GM19351 (cell line): ENCODE measurements at regions not wholly inside any gene's neighbourhood (a gene's known extent, or its start where the extent isn't known, plus 50 kb on each side); places are given as distances from the start of the nearest gene placed in this dataset.
"Not testable (repeated sequence)": the region's sequence is repeated elsewhere in the genome, so short reads cannot be mapped to it uniquely, and the experiment has no call there.

Experiments used
- ATAC-seq: cut with Tn5 transposase; IDR thresholded peaks from one replicate; pipeline ENCODE4 v1.9.1; 2021; ENCODE audit warnings: mild to moderate bottlenecking, moderate library complexity; ENCODE audit not compliant: unreplicated experiment

GRCh38 chr1:95863086-95863485 is 629.1 kb downstream of the RWDD3 start:
- no peak for ATAC-seq

GRCh38 chr1:95865769-95866168 is 631.8 kb downstream of the RWDD3 start:
- ATAC-seq: no peak

GRCh38 chr1:95876276-95876675 is 642.3 kb downstream of the RWDD3 start:
- no peak for ATAC-seq

GRCh38 chr1:95879498-95880050 is 645.6 kb downstream of the RWDD3 start:
- no peak for ATAC-seq

GRCh38 chr1:95888941-95889390 is 655.0 kb downstream of the RWDD3 start:
- no peak for ATAC-seq

- ATAC-seq: no peak
Measured at GRCh38 chr1:95889400-95889799, 655.4 kb downstream of the RWDD3 start.

- ATAC-seq: no peak
Measured at GRCh38 chr1:95893921-95894320, 659.9 kb downstream of the RWDD3 start.

GRCh38 chr1:95903060-95903459 is 669.0 kb downstream of the RWDD3 start:
- ATAC-seq: no peak

GRCh38 chr1:95905818-95906395 is 671.9 kb downstream of the RWDD3 start:
- no peak for ATAC-seq

GRCh38 chr1:95911739-95912138 is 677.7 kb downstream of the RWDD3 start:
- ATAC-seq: not testable (repeated sequence)

GRCh38 chr1:95916616-95917015 is 682.6 kb downstream of the RWDD3 start:
- ATAC-seq: no peak

- no peak for ATAC-seq
Measured at GRCh38 chr1:95924684-95925083, 690.7 kb downstream of the RWDD3 start.

GRCh38 chr1:95926331-95926730 is 692.3 kb downstream of the RWDD3 start:
- no peak for ATAC-seq

- no peak for ATAC-seq
Measured at GRCh38 chr1:95927061-95927460, 693.1 kb downstream of the RWDD3 start.

GRCh38 chr1:95935719-95936118 is 701.7 kb downstream of the RWDD3 start:
- no peak for ATAC-seq

GRCh38 chr1:95941121-95941798 is 707.2 kb downstream of the RWDD3 start:
- no peak for ATAC-seq

GRCh38 chr1:95948023-95948422 is 714.0 kb downstream of the RWDD3 start:
- no peak for ATAC-seq

GRCh38 chr1:95951371-95952102 is 717.5 kb downstream of the RWDD3 start:
- no peak for ATAC-seq

GRCh38 chr1:95953015-95953414 is 719.0 kb downstream of the RWDD3 start:
- no peak for ATAC-seq

- ATAC-seq: no peak
Measured at GRCh38 chr1:95954585-95954984, 720.6 kb downstream of the RWDD3 start.

GRCh38 chr1:95956215-95956614 is 722.2 kb downstream of the RWDD3 start:
- no peak for ATAC-seq

GRCh38 chr1:95957748-95958147 is 723.7 kb downstream of the RWDD3 start:
- no peak for ATAC-seq
